ENCODE measurements at regions not wholly inside any gene's neighbourhood (a gene's known extent, or its start where the extent isn't known, plus 50 kb on each side); places are given as distances from the start of the nearest gene placed in this dataset.
"Not testable (repeated sequence)": the region's sequence is repeated elsewhere in the genome, so short reads cannot be mapped to it uniquely, and the experiment has no call there.

DNA sequence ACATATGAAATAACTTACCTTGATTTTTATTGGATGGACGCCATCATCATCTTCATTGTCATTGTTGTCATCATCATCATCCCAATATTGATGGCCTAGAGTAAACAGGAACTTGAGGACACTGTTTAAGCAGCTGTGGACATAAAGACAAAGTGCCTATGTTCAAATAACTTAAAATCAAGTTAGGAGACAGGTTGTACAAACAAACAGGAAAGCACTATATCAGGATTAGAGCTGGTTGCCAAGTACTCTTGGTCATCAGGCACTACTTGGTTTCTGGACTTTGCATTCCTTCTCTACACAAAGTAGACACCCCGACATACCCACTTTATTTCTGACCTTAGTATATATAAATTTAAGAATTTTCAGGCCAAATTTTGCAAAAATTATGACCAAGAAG, 608.6 kb downstream of the KLHL13 start:
- TF ChIP-seq GATA1 (IDR thresholded peaks at IDR 0.05; ENCODE audit: low read depth, low read length) (no peak), POLR2A (IDR thresholded peaks at IDR 0.05; ENCODE audit: low read length) (no peak)
- DNase-seq = no peak

DNA sequence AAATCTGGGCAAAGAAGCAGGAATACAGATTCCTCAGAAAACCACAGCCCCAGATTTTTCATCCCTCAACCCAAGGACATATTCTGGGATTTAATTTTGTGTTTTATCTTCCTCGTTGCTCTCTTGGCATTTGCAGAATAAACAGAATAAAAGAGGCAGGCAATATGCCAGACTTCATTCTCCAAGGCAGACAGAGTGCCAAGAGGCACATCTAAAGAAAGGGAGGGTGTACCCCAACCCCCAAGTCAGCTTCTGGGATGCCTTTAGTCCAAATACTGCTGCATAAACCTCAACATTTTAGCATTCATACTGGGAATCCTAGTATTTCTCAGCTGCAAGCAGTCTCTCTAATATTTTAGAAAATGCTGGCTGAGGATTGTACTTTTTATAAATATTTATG, 629.2 kb downstream of the KLHL13 start:
- no peak for TF ChIP-seq POLR2A (IDR thresholded peaks at IDR 0.05; ENCODE audit: low read length)
- TF ChIP-seq GATA1 (IDR thresholded peaks at IDR 0.05; ENCODE audit: low read depth, low read length) = no peak

DNA sequence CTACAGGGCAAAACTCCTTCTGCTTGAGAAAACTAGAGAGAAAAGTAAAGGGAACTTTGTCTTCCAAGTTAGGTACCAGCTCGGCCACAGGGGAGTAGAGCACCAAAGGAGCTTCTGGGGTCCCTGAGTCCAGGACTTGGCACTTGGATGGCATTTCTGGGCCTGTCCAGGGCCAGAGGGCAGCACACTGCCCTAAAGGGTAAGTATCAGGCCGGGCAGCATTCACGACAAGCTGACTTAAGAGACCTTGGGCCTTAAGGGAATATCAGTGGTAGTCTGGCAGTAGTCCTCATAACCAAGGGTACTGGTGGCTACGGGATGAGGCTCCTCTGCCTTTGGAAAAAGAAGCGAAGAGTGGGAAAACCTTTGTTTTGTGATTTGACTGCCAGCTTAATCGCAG, 632.7 kb downstream of the KLHL13 start:
- TF ChIP-seq GATA1 (IDR thresholded peaks at IDR 0.05; ENCODE audit: low read depth, low read length) = no peak
- no peak for TF ChIP-seq POLR2A (IDR thresholded peaks at IDR 0.05; ENCODE audit: low read length)
- DNase-seq = no peak

More for the DNA sequence above, 629.2 kb downstream of the KLHL13 start:
- DNase-seq = no peak

DNA sequence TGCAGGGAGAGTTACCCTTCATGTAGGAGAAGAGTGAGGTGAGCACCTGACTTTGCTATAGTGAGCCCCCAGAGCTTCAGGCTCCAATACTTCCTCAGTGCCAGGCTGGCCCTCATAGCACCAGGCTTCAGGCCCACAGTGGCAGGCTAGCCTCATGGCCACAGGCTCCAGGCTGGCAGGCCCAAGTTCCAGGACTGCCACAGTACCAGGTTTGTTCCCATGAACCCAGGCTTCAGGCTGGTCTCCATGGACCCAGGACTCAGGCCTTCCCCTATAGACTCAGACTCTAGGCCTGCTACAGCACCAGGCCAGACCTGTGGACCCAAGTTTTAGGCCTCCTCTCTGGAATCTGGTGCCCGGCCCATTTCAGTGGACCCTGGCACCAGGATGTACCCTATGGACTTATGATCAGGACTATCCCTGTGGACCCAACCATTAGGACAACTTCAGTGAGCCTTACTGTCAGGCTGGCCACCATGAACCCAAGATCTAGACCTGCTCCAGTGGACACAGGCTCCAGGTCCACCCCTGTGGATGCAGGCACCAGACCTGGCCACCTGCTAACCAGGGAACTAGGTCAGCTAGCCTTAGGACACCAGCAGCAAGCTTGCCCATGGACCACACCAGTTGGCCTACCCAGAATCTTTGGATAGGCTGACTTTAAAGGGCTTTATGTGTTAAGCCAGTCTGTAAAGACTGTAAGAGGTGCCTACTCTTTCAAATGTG, 658.2 kb downstream of the KLHL13 start:
- TF ChIP-seq POLR2A (IDR thresholded peaks at IDR 0.05; ENCODE audit: low read length) = no peak
- TF ChIP-seq GATA1 (IDR thresholded peaks at IDR 0.05; ENCODE audit: low read depth, low read length) = no peak
- no peak for DNase-seq

DNA sequence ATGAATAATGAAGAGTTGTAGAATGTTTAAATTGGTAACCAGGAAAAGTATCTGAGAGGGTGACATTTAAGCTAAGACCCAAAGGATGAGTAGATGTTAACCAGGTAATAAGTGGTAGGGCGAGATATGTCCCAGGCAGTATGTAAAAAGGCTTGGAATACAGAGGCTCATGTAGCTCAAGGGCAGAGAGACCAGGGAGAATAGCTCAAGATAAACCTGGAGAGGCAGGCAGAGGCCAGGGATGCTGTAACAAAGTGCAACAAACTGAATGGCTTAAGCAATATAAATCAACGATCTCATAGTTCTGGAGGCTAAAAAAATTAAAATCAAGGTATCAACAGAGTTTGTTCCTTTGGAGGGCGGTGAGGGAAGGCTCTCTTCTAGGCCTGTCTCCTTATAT, 660.8 kb downstream of the KLHL13 start:
- no peak for DNase-seq
- TF ChIP-seq GATA1 (IDR thresholded peaks at IDR 0.05; ENCODE audit: low read depth, low read length) (no peak), POLR2A (IDR thresholded peaks at IDR 0.05; ENCODE audit: low read length) (no peak)

DNA sequence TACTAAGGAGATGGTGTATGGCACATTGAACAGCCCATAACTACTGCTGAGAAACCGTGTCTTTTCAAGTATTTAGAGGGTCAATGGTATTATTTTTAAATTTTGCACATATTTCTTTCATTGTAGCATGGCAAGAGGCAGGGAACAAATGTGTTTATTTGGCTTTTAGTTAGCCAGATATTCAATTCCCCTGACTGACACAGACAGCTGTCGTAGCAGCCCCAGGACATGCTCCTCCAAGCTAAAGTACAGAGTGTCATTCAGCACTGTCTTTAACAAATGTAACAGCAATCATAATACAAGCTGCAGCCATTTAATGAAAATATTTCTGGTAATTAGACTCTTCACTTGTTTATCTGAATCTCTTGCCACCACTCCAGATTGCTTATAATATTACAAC, 687.1 kb downstream of the KLHL13 start:
- no peak for DNase-seq
- TF ChIP-seq GATA1 (IDR thresholded peaks at IDR 0.05; ENCODE audit: low read depth, low read length) = no peak
- no peak for TF ChIP-seq POLR2A (IDR thresholded peaks at IDR 0.05; ENCODE audit: low read length)

DNA sequence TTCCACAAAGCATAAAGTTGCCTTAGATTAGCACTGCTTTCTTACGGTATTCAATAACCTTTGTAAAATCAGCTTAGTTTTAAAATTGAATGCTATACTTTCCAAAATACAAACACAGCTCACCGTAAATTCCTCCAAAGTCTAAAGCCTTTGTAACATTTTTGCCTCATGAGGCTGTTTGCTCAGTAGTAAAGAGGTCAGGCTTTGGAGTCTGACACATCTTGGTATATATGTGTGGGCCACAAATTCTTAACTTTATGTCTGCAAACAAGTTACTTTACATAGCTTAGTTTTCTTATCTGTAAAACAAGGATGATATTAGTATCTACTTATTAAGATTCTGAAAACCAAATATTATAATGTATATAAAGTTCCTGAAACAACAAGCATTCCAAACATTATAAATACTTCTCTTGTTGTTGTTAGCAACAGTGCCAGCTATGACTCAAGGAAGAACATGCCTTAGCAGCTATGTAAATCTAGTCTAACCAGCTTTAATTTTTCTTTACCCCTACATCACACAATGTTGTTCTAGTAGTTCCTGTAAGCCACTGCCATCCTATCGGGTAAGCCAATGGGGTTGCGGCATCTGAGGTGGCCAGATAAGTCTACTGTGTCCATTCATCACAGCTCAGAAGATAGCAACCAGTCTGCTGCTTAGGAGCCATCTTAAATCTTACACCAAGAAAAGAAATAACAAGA, 709.0 kb downstream of the KLHL13 start:
- no peak for DNase-seq
- TF ChIP-seq POLR2A (IDR thresholded peaks at IDR 0.05; ENCODE audit: low read length) = no peak
- TF ChIP-seq GATA1 (IDR thresholded peaks at IDR 0.05; ENCODE audit: low read depth, low read length) = no peak

DNA sequence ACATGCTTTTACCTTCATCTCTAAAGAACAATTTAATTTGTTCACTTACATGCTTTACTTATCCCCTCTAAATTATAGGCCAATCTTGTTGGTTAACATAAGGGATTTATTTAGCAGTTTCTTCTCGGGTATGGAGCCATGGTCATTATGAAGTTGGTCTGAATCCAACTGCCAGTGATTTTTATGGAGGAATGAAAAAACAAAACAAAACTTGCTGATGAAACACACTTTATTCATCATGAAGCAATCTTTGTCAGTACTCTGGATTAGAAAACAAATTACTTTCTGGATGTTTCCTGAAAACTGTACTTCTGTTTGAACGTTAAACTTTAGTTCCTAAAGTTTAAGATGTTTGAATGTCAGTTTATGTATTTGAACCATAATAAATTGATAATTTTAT, 715.8 kb downstream of the KLHL13 start:
- TF ChIP-seq POLR2A (IDR thresholded peaks at IDR 0.05; ENCODE audit: low read length) (no peak), GATA1 (IDR thresholded peaks at IDR 0.05; ENCODE audit: low read depth, low read length) (no peak)

DNA sequence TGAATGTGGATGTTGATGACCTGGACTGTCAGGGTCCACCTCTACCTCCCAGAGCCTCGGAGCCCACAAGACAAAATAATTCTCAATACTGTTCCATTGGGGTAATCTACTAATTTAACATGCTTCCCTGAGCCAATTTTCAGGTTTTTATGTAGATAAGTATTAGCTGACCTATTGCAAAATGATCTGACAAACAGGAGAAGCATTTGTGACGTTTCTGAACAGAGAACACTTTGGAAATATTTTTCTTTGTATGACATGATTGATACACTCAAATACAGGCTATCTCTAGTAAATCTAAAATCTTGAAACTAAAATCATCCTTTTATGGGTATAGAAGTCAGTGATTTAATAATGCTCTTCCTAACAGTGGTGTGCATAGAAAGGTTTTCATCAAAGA, 716.6 kb downstream of the KLHL13 start:
- TF ChIP-seq POLR2A (IDR thresholded peaks at IDR 0.05; ENCODE audit: low read length) (no peak), GATA1 (IDR thresholded peaks at IDR 0.05; ENCODE audit: low read depth, low read length) (no peak)
- no peak for DNase-seq

More for the DNA sequence above, 715.8 kb downstream of the KLHL13 start:
- no peak for DNase-seq

DNA sequence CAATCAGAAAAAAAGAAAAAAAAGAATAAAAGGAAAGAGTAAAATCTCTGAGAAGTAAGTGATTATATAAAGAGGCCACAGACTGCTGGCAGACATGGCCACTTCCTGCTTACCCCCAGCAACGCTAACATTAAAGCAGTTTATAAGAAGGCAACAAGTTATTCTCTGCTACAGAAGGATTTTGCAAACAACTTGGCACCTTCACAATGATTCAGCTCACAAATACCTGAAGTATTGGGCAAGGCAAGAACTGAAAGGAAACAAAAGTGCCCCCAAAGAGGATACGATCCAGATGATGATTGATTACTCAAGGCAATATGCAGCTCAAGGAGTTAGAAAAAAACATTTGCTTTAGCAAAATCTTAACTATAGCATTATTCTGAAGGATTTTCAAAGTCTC, 718.8 kb downstream of the KLHL13 start:
- no peak for TF ChIP-seq POLR2A (IDR thresholded peaks at IDR 0.05; ENCODE audit: low read length)

DNA sequence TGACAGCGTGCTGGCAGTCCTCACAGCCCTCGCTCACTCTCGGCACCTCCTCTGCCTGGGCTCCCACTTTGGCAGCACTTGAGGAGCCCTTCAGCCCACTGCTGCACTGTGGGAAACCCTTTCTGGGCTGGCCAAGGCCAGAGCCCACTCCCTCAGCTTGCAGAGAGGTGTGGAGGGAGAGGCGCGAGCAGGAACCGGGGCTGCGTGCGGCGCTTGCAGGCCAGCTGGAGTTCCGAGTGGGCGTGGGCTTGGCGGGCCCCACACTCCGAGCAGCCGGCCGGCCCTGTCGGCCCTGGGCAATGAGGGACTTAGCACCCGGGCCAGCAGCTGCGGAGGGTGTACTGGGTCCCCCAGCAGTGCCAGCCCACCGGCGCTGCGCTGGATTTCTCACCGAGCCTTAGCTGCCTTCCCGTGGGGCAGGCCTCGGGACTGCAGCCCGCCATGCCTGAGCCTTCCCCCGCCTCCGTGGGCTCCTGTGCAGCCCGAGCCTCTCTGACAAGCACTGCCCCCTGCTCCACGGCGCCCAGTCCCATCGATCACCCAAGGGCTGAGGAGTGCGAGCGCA, 722.0 kb downstream of the KLHL13 start:
- DNase-seq = not testable (repeated sequence)

More for the DNA sequence above, 718.8 kb downstream of the KLHL13 start:
- DNase-seq = no peak

DNA sequence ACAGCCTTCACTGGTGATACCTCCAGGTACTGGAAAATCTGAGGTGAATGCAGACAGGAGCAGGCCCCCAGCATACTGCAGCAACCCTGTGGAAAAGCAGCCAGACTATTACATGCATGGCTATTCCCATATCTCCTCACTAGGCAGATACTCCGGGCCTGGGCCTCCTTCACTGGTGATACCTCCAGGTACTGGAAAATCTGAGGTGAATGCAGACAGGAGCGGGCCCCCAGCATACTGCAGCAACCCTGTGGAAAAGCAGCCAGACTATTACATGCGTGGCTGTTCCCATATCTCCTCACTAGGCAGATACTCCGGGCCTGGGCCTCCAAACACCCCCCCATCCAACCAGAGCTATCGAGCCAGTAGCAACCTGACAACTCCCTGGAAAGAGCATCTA, 724.2 kb downstream of the KLHL13 start:
- DNase-seq = not testable (repeated sequence)

DNA sequence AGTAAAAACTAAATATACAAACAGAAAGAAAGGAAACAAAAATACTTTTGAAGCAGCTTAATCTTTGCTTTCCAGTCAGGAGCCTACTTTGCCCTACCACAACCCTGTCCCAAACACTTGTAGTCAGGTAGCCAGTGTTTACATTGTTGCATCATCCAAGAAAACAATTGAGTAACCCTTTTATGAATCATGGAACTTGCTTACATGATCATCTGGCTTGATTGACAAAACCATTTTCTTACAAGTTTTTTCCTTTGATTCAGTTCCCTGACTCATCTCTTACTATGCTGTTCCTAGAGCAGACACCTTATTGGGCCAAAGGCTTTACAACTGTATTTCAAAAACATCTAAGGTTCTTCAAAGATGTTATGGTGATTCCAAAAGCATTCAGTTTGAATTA, 740.1 kb downstream of the KLHL13 start:
- DNase-seq = no peak

DNA sequence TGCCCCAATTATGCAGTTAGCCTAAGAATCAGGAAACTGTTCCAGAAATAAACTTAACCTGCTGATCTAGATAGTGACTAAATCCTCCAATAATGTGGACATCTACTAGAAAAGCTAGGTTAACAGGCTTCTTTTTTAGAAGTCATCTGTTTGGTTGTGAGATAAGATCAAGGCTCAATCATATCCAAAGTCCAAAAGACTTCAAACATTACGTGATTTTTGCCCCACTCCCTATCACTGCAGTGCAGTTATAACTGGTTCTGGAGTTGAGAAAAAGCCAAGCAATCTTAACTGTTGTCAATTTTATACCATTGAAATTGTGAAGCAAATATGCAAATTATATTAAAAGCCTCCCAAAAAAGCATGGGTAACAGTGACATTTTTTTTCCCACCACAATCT, 781.4 kb downstream of the KLHL13 start:
- DNase-seq = no peak
- no peak for TF ChIP-seq GATA1 (IDR thresholded peaks at IDR 0.05; ENCODE audit: low read depth, low read length)
- no peak for TF ChIP-seq POLR2A (IDR thresholded peaks at IDR 0.05; ENCODE audit: low read length)

More for the DNA sequence above, 740.1 kb downstream of the KLHL13 start:
- no peak for TF ChIP-seq POLR2A (IDR thresholded peaks at IDR 0.05; ENCODE audit: low read length)
- TF ChIP-seq GATA1 (IDR thresholded peaks at IDR 0.05; ENCODE audit: low read depth, low read length) = no peak

DNA sequence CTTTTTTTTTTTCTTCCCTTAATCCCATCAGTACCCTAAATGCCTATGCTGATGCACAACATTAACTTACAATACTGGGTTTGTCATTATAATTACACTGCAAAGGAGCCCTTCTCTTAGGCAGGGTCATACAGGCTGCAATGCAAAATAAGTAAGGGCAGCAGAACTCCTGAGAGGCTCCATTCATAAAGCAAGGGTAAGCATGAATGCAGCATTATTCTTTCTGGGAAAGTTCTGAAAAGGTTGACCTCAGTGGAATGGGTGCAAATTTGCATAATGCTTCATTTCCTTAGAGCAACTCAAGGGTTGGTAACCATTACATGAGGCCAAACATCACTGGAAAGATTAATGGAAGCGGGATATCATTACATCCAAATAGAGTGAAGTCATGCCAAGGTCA, 789.2 kb downstream of the KLHL13 start:
- TF ChIP-seq GATA1 (IDR thresholded peaks at IDR 0.05; ENCODE audit: low read depth, low read length) (no peak), POLR2A (IDR thresholded peaks at IDR 0.05; ENCODE audit: low read length) (no peak)
- no peak for DNase-seq

All from erythroblast (primary cell).